H1 (cell line): ENCODE measurements at regions not wholly inside any gene's neighbourhood (a gene's known extent, or its start where the extent isn't known, plus 50 kb on each side); places are given as distances from the start of the nearest gene placed in this dataset.

ENCODE experiments used
- CTCF ChIA-PET: fragments of 300-600 bp; sonication (Branson Sonifier 250); formaldehyde crosslinking; loops from one replicate; lab custom pipeline; 2021; ENCODE audit not compliant: partially characterized antibody; lab: Charles Lee
- POLR2A ChIA-PET: fragments of 300-600 bp; sonication (Branson Sonifier 250); formaldehyde crosslinking; loops from one replicate; lab custom pipeline; 2021; ENCODE audit warnings: inconsistent platforms; ENCODE audit not compliant: partially characterized antibody; lab: Charles Lee
- DNase-seq, 2 experiments: peaks; one replicate each; pipeline versions ENCODE4 v3.0.0 to v3.0.0-alpha.2; 2010 to 2022; ENCODE audit warnings: low spot score in 2 of 2, low read depth in 1 of 2, mixed read lengths in 1 of 2
- FAIRE-seq: peaks from 2 replicates; lab custom pipeline; 2011; peaks lifted over from hg19 to GRCh38; lab: Jason Lieb, UNC
- H2AFZ ChIP-seq: 2 replicates; pipeline ENCODE4 v1.8.1; 2012; ENCODE audit warnings: low read length, inconsistent platforms
- H2AK5ac ChIP-seq: 2 replicates; pipeline ENCODE4 v1.6.1; 2013; ENCODE audit warnings: low read depth, low read length
- H2BK120ac ChIP-seq: replicated peaks from 2 replicates; pipeline ENCODE3; 2013; ENCODE audit warnings: low read depth, low read length, inconsistent platforms
- H2BK12ac ChIP-seq: 2 replicates; pipeline ENCODE4 v1.6.1; 2013; ENCODE audit warnings: low read depth, low read length
- H2BK15ac ChIP-seq: 2 replicates; pipeline ENCODE4 v1.6.1; 2013; ENCODE audit warnings: low read length
- H2BK20ac ChIP-seq: 2 replicates; pipeline ENCODE4 v1.6.1; 2013; ENCODE audit warnings: low read length
- H2BK5ac ChIP-seq: 2 replicates; pipeline ENCODE4 v1.6.1; 2013; ENCODE audit warnings: low read depth, low read length
- H3K14ac ChIP-seq: 2 replicates; pipeline ENCODE4 v1.6.1; 2013; ENCODE audit warnings: inconsistent platforms; ENCODE audit not compliant: insufficient read length
- H3K18ac ChIP-seq: 2 replicates; pipeline ENCODE4 v1.6.1; 2013; ENCODE audit warnings: low read length; ENCODE audit errors: extremely low read depth
- H3K23ac ChIP-seq: 2 replicates; pipeline ENCODE4 v1.6.1; 2013; ENCODE audit warnings: inconsistent platforms; ENCODE audit not compliant: insufficient read length
- H3K23me2 ChIP-seq: 2 replicates; pipeline ENCODE4 v1.6.1; 2013; ENCODE audit warnings: low read depth, low read length
- H3K27ac ChIP-seq: 2 replicates; pipeline ENCODE4 v1.6.1; 2011; ENCODE audit warnings: low read depth, low read length, inconsistent platforms
- H3K27me3 ChIP-seq, 4 experiments: replicated peaks in 1 of 4; 1 replicate in 1 of 4; 2 replicates in 3 of 4; pipeline versions ENCODE4 v1.6.1 to v1.8.1; 2011 to 2013; ENCODE audit warnings: low read length in 3 of 4, mild to moderate bottlenecking in 3 of 4, inconsistent platforms in 2 of 4, mixed read lengths in 2 of 4, moderate library complexity in 1 of 4; ENCODE audit not compliant: control insufficient read depth in 3 of 4, insufficient read depth in 3 of 4; ENCODE audit errors: extremely low read depth in 1 of 4
- H3K36me3 ChIP-seq, 4 experiments: 2 replicates each; pipeline versions ENCODE4 v1.6.1 to v1.8.1; 2011 to 2013; ENCODE audit warnings: mild to moderate bottlenecking in 4 of 4, low read length in 3 of 4, moderate library complexity in 2 of 4, control low read depth in 1 of 4, inconsistent platforms in 1 of 4; ENCODE audit not compliant: insufficient read depth in 4 of 4, control insufficient read depth in 2 of 4
- H3K4ac ChIP-seq: replicated peaks from 2 replicates; pipeline ENCODE3; 2013; ENCODE audit warnings: low read length, low read depth, mixed read lengths, inconsistent platforms; ENCODE audit not compliant: insufficient read length
- H3K4me1 ChIP-seq, 4 experiments: replicated peaks in 1 of 4; 1 replicate in 1 of 4; 2 replicates in 3 of 4; pipeline versions ENCODE4 v1.6.1 to v1.8.1; 2011 to 2013; ENCODE audit warnings: low read length in 3 of 4, inconsistent platforms in 2 of 4, mixed read lengths in 1 of 4; ENCODE audit not compliant: insufficient read depth in 4 of 4, control insufficient read depth in 3 of 4
- H3K4me2 ChIP-seq, 2 experiments: 2 replicates each; pipeline versions ENCODE4 v1.6.1 to v1.8.1; 2011 to 2013; ENCODE audit warnings: low read depth in 2 of 2, low read length in 2 of 2, control low read depth in 1 of 2, inconsistent platforms in 1 of 2, mild to moderate bottlenecking in 1 of 2; ENCODE audit not compliant: insufficient read depth in 1 of 2
- H3K4me3 ChIP-seq, 4 experiments: fragments of 200-600, 300-600 bp in 1 of 4; sonication (generic), shearing (Covaris generic), sonication (Bioruptor Twin) in 1 of 4; 2 replicates each; pipeline versions ENCODE4 v1.5.1 to v1.8.1; 2011 to 2016; ENCODE audit warnings: low read length in 4 of 4, low read depth in 3 of 4, control low read depth in 2 of 4, inconsistent platforms in 2 of 4, mild to moderate bottlenecking in 2 of 4, mixed read lengths in 1 of 4, moderate library complexity in 1 of 4; ENCODE audit not compliant: insufficient read depth in 2 of 4; ENCODE audit errors: extremely low read depth in 1 of 4
- H3K56ac ChIP-seq: replicated peaks from 2 replicates; pipeline ENCODE3; 2013; ENCODE audit warnings: low read depth, mild to moderate bottlenecking, mixed read lengths, low read length, inconsistent platforms; ENCODE audit not compliant: insufficient read length
- H3K79me1 ChIP-seq: 2 replicates; pipeline ENCODE4 v1.6.1; 2013; ENCODE audit warnings: low read depth, low read length, control low read depth
- H3K79me2 ChIP-seq, 2 experiments: 2 replicates each; pipeline versions ENCODE4 v1.6.1 to v1.8.1; 2012 to 2013; ENCODE audit warnings: low read length in 2 of 2, mild to moderate bottlenecking in 2 of 2, inconsistent platforms in 1 of 2; ENCODE audit not compliant: insufficient read depth in 2 of 2, control insufficient read depth in 1 of 2
- H3K9ac ChIP-seq, 4 experiments: replicated peaks in 1 of 4; 1 replicate in 1 of 4; 2 replicates in 3 of 4; pipeline versions ENCODE4 v1.6.1 to v1.8.1; 2011 to 2013; ENCODE audit warnings: low read depth in 3 of 4, low read length in 3 of 4, control low read depth in 2 of 4, mild to moderate bottlenecking in 2 of 4, moderate library complexity in 2 of 4, inconsistent platforms in 1 of 4; ENCODE audit errors: extremely low read depth in 1 of 4
- H3K9me3 ChIP-seq, 2 experiments: 2 replicates each; pipeline versions ENCODE4 v1.6.1 to v1.8.1; 2012 to 2013; ENCODE audit warnings: mild to moderate bottlenecking in 2 of 2, moderate library complexity in 2 of 2, control low read depth in 1 of 2, inconsistent platforms in 1 of 2, low read depth in 1 of 2, low read length in 1 of 2, mixed read lengths in 1 of 2; ENCODE audit not compliant: insufficient read depth in 2 of 2
- H4K20me1 ChIP-seq, 2 experiments: replicated peaks in 1 of 2; 2 replicates each; pipeline versions ENCODE3 to v1.8.1; 2011 to 2013; ENCODE audit warnings: inconsistent platforms in 2 of 2, low read length in 2 of 2, mild to moderate bottlenecking in 1 of 2; ENCODE audit not compliant: insufficient read depth in 2 of 2, control insufficient read depth in 1 of 2
- H4K5ac ChIP-seq: 2 replicates; pipeline ENCODE4 v1.6.1; 2013; ENCODE audit warnings: low read length, low read depth, mixed read lengths, inconsistent platforms; ENCODE audit not compliant: insufficient read length
- H4K8ac ChIP-seq: 2 replicates; pipeline ENCODE4 v1.8.0; 2013; ENCODE audit warnings: mild to moderate bottlenecking, moderate library complexity, low read length, inconsistent platforms; ENCODE audit not compliant: insufficient read depth; ENCODE audit errors: extremely low read depth
- H4K91ac ChIP-seq: replicated peaks from 2 replicates; pipeline ENCODE3; 2013; ENCODE audit warnings: low read length, mixed read lengths, inconsistent platforms; ENCODE audit not compliant: insufficient read length
- EGR1 ChIP-seq: IDR thresholded peaks from 2 replicates; pipeline ENCODE4 v1.6.1; 2011; ENCODE audit warnings: low read depth, low read length, borderline replicate concordance
- MAFK ChIP-seq: IDR thresholded peaks from 2 replicates; pipeline ENCODE4 v1.6.1; 2012; ENCODE audit warnings: low read depth, mild to moderate bottlenecking, improper control_type of control experiment, low read length
- WGBS, 2 experiments: shearing (Covaris generic) in 1 of 2; methylation state at CpG; one replicate each; pipeline versions ENCODE4 v1.1.6 to v1.1.7; 2013 to 2015; ENCODE audit warnings: low lambda C conversion rate in 2 of 2, mixed read lengths in 2 of 2, inconsistent platforms in 1 of 2, low coverage in 1 of 2, missing lambda C conversion rate in 1 of 2; ENCODE audit not compliant: insufficient replicate concordance in 2 of 2, insufficient coverage in 1 of 2, insufficient read length in 1 of 2; ENCODE audit errors: extremely low coverage in 1 of 2, missing lambda C conversion rate in 1 of 2; 5-methylcytosine and 5-hydroxymethylcytosine counted together

DNA sequence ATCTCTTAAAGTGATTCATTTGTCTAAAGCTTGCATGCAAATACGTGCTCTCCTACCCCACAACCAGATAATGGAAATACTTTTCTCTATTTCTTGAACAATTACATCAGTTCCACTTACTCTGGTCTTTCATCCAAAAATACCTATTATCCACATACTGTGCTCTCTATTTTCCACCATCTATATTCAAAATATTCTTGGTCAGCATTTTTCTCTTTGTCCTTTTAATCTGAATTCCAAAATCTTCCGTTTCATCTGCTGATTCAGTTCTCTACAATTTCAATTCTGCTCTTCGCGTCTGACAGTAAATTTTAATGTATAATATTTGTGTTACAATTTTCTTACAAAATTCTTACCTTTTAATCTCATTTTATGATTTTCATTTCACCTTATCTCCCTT lies 110.3 kb downstream of the ZNF648 start:
- WGBS, 2 experiments: 93% methylated on average over 4 of the region's 4 CpGs; no CpG with 5 or more reads in 1 of the 2 experiments
- H4K5ac ChIP-seq: no peak overlapping the region
- H2BK15ac ChIP-seq: no peak overlapping the region
- no peak overlapping the region for H4K91ac ChIP-seq
- TF ChIP-seq EGR1: no peak
- TF ChIP-seq MAFK: peak; percentile 18; the same call in 1 of the 2 replicates
- DNase-seq (no peak), FAIRE-seq (no peak)
- H3K79me1 ChIP-seq: no peaks in the 10 kb centered on the region
- no peaks in the 10 kb centered on the region for H3K27me3 ChIP-seq
- no peak overlapping the region for H3K14ac ChIP-seq
- no peak overlapping the region for H3K4me3 ChIP-seq
- H2BK12ac ChIP-seq: no peak overlapping the region
- no peak overlapping the region for H3K4ac ChIP-seq
- no peak overlapping the region for H3K27ac ChIP-seq
- CTCF ChIA-PET: no interaction called here
- H2AK5ac ChIP-seq: no peak overlapping the region
- H3K4me2 ChIP-seq: no peak overlapping the region
- no peak overlapping the region for H2AFZ ChIP-seq
- H3K18ac ChIP-seq: no peak overlapping the region
- H2BK120ac ChIP-seq: no peak overlapping the region
- no peaks in the 10 kb centered on the region for H3K79me2 ChIP-seq
- peaks cover 0 to 10% of the 10 kb centered on the region in 2 experiments; a peak in 1 of 4 replicates for H3K9me3 ChIP-seq
- no peak overlapping the region for H3K23ac ChIP-seq
- no peaks in the 10 kb centered on the region for H4K20me1 ChIP-seq
- H4K8ac ChIP-seq: no peak overlapping the region
- H3K36me3 ChIP-seq: no peaks in the 10 kb centered on the region
- no peak overlapping the region for H2BK20ac ChIP-seq
- POLR2A ChIA-PET: no interaction called here
- H2BK5ac ChIP-seq: no peak overlapping the region
- no peaks in the 10 kb centered on the region for H3K4me1 ChIP-seq
- no peaks in the 10 kb centered on the region for H3K23me2 ChIP-seq
- no peak overlapping the region for H3K9ac ChIP-seq
- H3K56ac ChIP-seq: no peak overlapping the region
